ENCODE measurements at regions not wholly inside any gene's neighbourhood (a gene's known extent, or its start where the extent isn't known, plus 50 kb on each side); places are given as distances from the start of the nearest gene placed in this dataset.
A peak's percentile ranks its signal among the peaks of the same experiment; 100 is the strongest.

DNA sequence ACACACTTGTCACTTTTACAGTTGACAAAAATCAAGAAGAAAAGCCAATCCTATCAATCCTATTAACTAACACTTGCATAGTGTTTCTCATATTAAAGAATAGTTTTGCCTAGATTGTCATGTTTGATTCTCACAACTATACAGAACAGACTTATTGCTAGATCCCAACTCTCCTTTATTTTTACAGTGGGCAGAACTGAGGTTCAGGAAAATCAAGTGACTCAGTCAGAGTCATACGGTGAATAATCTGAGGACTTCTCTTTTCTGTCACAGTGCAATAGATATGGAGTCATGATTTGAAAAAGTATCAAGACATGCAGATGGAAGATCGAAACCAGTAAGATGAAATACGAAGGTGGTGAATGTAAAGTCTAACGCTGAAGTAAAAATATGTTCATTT, 195.1 kb upstream of the CITED2 start:
- no peak for DNase-seq (ENCODE audit: low spot score in 2 of 2)
- H3K4me3 ChIP-seq = no peak overlapping the region
- H3K4me1 ChIP-seq = no peaks in the 10 kb centered on the region
- no peaks in the 10 kb centered on the region for H3K27me3 ChIP-seq (ENCODE audit: low read depth)
- in situ Hi-C loops (cut with MboI; ENCODE audit: low sequenced_read_pairs) = no loop called here
- H3K36me3 ChIP-seq (replicated peaks) = no peaks in the 10 kb centered on the region
- no peaks in the 10 kb centered on the region for H3K9me3 ChIP-seq

DNA sequence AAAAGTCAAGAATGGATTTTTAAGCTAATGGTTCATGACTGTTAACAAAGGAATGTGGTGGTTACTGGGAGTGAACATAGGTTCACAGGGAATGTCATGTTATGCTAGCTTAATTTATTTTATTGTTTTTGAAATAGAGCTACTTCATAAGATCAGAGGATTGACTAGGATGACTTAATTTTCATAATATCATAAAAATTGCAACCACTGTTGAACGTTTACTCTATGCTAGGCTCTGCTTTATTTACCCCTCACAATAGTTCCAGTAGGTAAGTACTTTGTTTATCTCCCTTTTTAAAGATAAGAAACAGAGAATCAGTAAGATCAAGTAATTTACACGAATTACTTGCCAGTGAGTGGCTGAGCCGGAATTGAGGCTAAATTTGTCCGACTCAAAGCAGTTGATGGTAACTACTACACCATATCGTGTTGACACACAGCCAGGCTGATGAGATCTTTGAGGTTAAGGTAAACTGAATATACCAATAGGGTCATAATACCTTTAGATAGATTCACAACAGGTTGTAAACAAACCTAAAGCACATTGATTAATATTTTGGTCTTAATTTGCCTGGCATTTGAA, 194.6 kb upstream of the CITED2 start:
- Histone ChIP-seq H3K9me3 (no peaks in the 10 kb centered on the region), H3K4me3 (no peak overlapping the region), H3K27me3 (ENCODE audit: low read depth) (no peaks in the 10 kb centered on the region), H3K36me3 (replicated peaks) (no peaks in the 10 kb centered on the region), H3K4me1 (no peaks in the 10 kb centered on the region)
- in situ Hi-C loops (cut with MboI; ENCODE audit: low sequenced_read_pairs) = no loop called here
- no peak for DNase-seq (ENCODE audit: low spot score in 2 of 2)

DNA sequence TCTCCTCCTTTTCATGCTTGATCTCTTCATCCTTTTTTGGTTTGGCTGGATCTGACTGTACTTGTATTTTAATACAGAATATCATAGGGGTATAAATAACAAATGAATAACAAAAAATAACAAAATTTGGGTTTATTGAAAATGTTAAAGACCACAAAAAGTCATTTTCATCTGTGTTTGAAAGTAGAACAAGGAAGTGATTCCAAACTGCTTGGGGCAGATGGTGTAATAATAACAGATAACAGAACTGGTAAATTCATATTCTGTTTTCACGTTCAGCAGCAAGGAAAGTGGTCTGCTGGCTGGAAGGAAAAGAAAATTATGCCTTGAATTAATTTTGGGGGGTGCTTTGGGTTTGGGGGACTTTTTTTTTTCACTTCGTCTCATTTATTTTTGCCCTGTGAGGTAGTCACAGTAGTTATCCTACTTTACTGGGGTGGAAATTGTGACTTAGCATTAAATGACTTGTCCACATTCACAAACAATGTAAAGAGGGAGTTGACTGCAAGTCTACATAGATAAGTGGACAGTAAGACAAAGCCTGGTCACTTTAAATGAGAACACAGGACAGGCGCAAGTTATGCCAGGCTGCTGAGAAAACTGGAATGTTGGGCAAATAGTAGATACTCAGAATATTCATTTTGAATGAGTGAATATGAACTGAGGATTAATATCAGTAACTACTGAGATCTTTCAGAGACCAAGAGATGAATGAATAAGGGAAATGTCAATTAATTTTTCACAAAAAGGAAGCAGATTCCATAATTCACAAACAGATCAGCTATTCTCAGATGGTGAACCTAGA, 193.9 kb upstream of the CITED2 start:
- in situ Hi-C loops (cut with MboI; ENCODE audit: low sequenced_read_pairs) = no loop called here
- Histone ChIP-seq H3K9me3 (no peaks in the 10 kb centered on the region), H3K27me3 (ENCODE audit: low read depth) (no peaks in the 10 kb centered on the region), H3K4me3 (no peak overlapping the region), H3K36me3 (replicated peaks) (no peaks in the 10 kb centered on the region), H3K4me1 (no peaks in the 10 kb centered on the region)
- no peak for DNase-seq (ENCODE audit: low spot score in 2 of 2)

DNA sequence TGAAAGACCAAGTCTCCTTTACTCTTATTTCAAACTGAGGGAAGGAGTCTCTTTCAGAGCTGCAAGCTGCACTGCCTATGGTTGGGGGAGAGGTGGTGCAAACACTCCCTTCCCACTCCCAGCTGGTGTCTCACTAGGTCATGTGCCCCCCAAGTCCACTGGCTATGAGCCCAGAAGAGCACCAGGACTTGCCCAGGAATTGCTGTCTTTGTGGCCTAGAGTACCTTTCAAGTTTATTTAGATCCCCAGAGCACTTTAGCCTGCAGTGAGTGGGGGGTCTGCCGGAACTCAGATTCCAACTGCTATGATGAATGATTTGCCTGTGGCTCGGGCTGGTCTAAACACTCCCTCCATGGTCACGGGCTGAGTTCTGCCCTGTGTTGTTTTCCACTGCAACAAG, 192.6 kb upstream of the CITED2 start:
- in situ Hi-C loops (cut with MboI; ENCODE audit: low sequenced_read_pairs) = no loop called here
- Histone ChIP-seq H3K27me3 (ENCODE audit: low read depth) (no peaks in the 10 kb centered on the region), H3K4me1 (no peaks in the 10 kb centered on the region), H3K9me3 (no peaks in the 10 kb centered on the region), H3K4me3 (no peak overlapping the region), H3K36me3 (replicated peaks) (no peaks in the 10 kb centered on the region)
- DNase-seq (ENCODE audit: low spot score in 2 of 2) = no peak

DNA sequence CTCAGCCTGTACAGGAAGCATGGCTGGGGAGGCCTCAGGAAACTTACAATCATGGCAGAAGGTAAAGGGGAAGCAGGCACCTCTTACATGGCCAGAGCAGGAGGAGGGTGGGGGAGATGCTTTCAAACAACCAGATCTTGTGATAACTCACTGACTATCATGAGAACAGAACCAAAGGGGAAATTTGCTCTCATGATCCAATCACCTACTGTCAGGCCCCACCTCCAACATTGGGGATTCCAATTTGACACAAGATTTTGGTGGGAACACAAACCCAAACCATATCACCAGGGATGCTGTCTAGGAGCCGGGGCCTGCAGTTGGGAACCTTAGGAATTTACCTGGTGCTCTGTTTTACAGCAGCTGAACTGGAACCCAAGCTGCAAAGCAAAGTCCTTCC, 191.1 kb upstream of the CITED2 start:
- no peaks in the 10 kb centered on the region for H3K9me3 ChIP-seq
- H3K4me1 ChIP-seq = no peaks in the 10 kb centered on the region
- no peaks in the 10 kb centered on the region for H3K27me3 ChIP-seq (ENCODE audit: low read depth)
- no peaks in the 10 kb centered on the region for H3K36me3 ChIP-seq (replicated peaks)
- DNase-seq (ENCODE audit: low spot score in 2 of 2) = no peak
- in situ Hi-C loops (cut with MboI; ENCODE audit: low sequenced_read_pairs) = no loop called here
- H3K4me3 ChIP-seq = no peak overlapping the region

DNA sequence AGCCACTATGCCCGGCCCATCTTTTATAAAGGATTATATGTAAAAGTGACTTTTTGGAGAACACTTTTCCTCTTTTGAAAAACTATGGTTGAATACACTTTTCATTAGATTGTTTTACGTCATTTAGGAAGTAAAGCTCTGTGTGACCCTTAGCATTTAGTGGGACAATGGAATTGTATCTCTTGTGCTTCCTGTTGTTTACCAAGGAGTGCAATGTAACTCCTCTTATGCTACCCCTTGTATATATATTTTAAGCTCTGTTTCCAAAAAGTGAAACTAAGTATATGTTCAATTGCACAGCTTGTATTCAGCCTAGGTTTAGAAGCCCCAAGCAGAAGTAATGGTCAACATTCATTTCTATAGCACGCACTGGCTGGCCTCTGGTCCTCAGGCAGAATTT, 183.1 kb upstream of the CITED2 start:
- Histone ChIP-seq H3K4me3 (no peak overlapping the region), H3K9me3 (no peaks in the 10 kb centered on the region), H3K36me3 (replicated peaks) (no peaks in the 10 kb centered on the region), H3K4me1 (no peaks in the 10 kb centered on the region), H3K27me3 (ENCODE audit: low read depth) (no peaks in the 10 kb centered on the region)
- DNase-seq (ENCODE audit: low spot score in 2 of 2) = no peak
- in situ Hi-C loops (cut with MboI; ENCODE audit: low sequenced_read_pairs) = no loop called here

DNA sequence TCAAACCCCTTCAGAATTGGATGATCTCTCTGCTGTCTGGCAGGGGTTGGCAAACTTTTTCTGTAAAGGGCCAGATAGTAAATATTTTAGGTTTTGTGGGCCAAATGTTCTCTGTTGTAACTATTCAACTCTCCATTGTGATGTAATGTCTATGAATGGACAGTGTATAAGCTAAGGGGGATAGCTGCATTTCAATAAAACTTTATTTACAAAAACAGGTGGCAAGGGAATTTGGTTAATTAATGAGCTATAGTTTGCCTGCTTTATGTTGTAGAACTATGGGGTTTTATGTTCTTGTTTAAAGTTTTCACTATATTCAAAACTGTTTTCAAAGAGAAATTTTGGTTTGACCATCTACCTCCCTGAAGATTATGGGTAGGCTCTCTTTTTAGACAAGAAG, 182.1 kb upstream of the CITED2 start:
- H3K9me3 ChIP-seq = peaks cover 3% of the 10 kb centered on the region; the same call in 1 of the 2 replicates
- in situ Hi-C loops (cut with MboI; ENCODE audit: low sequenced_read_pairs) = no loop called here

DNA sequence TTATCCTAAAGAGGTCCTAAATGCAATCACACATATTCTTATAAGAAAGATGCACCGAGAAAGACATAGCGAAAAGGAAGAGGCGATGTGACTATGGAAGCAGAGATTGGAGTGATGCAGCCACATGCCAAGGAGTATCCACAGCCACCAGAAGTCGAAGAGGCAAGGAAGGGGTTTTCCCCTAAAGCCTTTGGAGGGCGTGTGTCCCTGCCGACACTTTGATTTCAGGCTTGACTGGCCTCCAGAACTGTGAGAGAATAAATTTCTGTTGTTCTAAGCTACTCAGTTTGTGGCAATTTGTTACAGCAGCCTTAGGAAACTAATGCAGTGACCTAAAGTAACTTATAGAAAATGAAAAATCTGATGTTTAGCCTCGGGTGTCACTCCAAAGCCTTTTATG, 179.5 kb upstream of the CITED2 start:
- DNase-seq (ENCODE audit: low spot score in 2 of 2) = no peak
- in situ Hi-C loops (cut with MboI; ENCODE audit: low sequenced_read_pairs) = no loop called here
- Histone ChIP-seq H3K4me1 (no peaks in the 10 kb centered on the region), H3K4me3 (no peak overlapping the region), H3K9me3 (peaks cover 3% of the 10 kb centered on the region; the same call in 1 of the 2 replicates), H3K27me3 (ENCODE audit: low read depth) (no peaks in the 10 kb centered on the region), H3K36me3 (replicated peaks) (no peaks in the 10 kb centered on the region)

More for the DNA sequence above, 182.1 kb upstream of the CITED2 start:
- Histone ChIP-seq H3K4me3 (no peak overlapping the region), H3K27me3 (ENCODE audit: low read depth) (no peaks in the 10 kb centered on the region), H3K4me1 (no peaks in the 10 kb centered on the region), H3K36me3 (replicated peaks) (no peaks in the 10 kb centered on the region)
- DNase-seq (ENCODE audit: low spot score in 2 of 2) = no peak

DNA sequence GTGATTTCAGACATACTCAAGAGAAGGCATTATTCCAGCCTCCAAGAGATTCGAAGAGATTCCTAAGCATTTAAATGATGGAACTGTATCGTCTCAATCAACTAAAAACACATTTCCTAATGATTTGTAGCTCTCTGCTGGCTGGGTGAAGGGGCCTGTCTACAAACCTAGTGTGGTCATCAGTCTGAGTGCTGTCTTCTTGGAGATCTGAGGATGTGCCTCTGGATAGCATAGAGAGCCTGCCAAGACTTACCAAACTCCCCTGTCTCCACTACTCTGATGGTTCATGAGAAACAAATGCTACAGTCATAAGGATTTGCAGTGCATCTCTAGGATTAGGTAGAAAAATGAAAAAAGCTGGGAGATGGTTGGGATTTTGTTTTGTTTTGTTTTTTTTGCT, 176.9 kb upstream of the CITED2 start:
- no peaks in the 10 kb centered on the region for H3K36me3 ChIP-seq (replicated peaks)
- peaks cover 3% of the 10 kb centered on the region; the same call in 1 of the 2 replicates for H3K9me3 ChIP-seq
- no peak overlapping the region for H3K4me3 ChIP-seq
- in situ Hi-C loops (cut with MboI; ENCODE audit: low sequenced_read_pairs) = no loop called here
- H3K4me1 ChIP-seq = peaks cover 8% of the 10 kb centered on the region
- no peak for DNase-seq (ENCODE audit: low spot score in 2 of 2)
- no peaks in the 10 kb centered on the region for H3K27me3 ChIP-seq (ENCODE audit: low read depth)

DNA sequence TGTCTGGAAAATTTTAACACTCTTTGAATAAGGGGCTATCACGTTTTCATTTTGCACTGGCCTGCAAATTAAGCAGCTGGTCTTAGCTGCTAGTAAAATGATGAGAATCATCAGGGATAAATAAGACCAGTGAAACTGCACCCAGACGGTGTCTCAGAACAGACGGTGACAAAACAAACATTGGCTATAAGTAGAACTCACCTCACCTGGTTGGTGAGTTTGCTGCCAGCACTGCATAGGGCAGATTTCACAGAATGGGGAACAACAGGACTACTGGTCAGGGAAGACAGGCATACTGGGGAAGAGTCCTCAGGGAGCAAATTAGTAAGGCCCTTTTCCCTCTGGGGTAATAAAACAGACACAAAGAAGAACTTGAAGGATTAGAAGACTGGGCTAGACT, 175.9 kb upstream of the CITED2 start:
- Histone ChIP-seq H3K27me3 (ENCODE audit: low read depth) (no peaks in the 10 kb centered on the region), H3K9me3 (peaks cover 3% of the 10 kb centered on the region; the same call in 1 of the 2 replicates), H3K36me3 (replicated peaks) (no peaks in the 10 kb centered on the region), H3K4me3 (no peak overlapping the region), H3K4me1 (peaks cover 8% of the 10 kb centered on the region)
- in situ Hi-C loops (cut with MboI; ENCODE audit: low sequenced_read_pairs) = no loop called here
- DNase-seq (ENCODE audit: low spot score in 2 of 2) = no peak

DNA sequence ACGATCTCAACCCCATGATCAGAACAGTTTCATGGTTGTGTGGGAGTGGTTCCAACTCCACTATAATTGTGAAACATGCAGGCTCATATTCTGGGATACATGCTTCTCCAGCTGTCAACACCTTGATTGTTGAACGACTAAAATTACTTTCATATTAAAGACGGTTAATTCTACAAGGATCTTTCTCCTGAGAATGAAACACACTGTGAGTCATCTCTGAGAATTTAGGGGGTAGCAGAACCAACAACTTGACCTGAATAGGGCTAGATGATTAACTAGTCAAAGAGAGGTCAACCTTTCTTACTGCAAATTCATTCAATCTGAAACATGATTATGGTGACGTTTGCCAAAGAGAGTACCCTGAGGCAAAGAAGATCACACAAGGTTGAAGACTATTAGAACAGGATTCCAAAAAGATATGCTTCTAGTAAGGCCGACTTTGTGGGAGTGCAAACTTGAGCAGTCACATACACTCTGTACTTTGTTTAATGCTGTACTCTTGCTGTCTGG, 175.2 kb upstream of the CITED2 start:
- DNase-seq (ENCODE audit: low spot score in 2 of 2) = no peak
- Histone ChIP-seq H3K4me3 (no peak overlapping the region), H3K4me1 (peaks cover 13% of the 10 kb centered on the region), H3K36me3 (replicated peaks) (no peaks in the 10 kb centered on the region), H3K9me3 (peaks cover 3% of the 10 kb centered on the region; the same call in 1 of the 2 replicates), H3K27me3 (ENCODE audit: low read depth) (no peaks in the 10 kb centered on the region)
- in situ Hi-C loops (cut with MboI; ENCODE audit: low sequenced_read_pairs) = no loop called here

DNA sequence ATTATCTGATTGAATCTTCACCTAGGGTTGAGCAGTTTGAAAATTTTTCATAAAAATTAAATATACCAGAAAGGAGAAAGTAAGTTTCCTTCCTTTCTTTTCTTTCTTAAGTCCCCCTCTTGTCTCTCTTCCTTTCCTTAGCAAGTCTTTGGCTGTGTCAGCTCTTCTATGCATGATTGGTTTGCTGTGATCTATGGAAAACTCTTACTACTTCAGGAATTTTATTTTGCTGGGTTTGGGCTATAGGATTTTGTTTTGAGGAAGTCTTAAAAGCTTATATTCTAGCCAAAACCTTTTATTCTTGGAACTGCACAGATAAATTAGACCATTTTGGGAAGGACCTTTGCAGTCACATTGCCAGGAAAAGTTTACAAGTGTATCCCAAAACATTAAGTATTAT, 173.4 kb upstream of the CITED2 start:
- H3K27me3 ChIP-seq (ENCODE audit: low read depth) = no peaks in the 10 kb centered on the region
- H3K4me3 ChIP-seq = no peak overlapping the region

DNA sequence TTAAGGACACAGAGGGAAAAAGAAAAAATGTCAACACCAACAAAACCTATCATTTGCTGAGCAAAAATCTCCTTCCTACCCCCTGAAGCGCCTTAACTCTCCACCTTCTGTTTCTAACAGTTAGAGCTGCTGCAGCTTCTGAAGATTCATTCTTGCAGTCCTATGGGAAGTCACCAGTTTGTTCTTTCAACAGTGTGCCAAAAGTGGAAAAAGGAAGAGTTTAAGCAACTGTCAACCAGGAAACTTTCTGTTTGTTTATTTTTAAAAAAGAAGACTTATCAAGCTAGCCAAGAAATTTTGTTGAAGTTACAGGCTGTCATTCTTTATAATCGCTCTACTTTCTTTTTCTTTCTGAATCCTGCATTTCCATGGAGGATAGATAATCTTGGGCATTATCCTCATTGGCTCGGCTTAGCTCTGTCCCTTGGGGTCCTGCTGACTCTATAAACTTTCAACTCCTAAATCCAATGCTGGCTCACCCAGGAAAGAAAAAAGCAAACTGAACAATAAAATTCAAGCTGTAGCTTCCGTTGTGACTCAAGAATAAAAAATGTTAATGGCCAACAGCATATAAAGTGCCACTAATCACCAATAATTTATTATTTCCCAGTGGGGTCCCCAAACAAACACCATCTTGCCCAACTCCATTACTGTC, 172.8 kb upstream of the CITED2 start:
- no peak overlapping the region for H3K4me3 ChIP-seq
- no peaks in the 10 kb centered on the region for H3K36me3 ChIP-seq (replicated peaks)
- no peaks in the 10 kb centered on the region for H3K27me3 ChIP-seq (ENCODE audit: low read depth)
- DNase-seq (ENCODE audit: low spot score in 2 of 2) = peak; percentile 32
- H3K9me3 ChIP-seq = peaks cover 3% of the 10 kb centered on the region; the same call in 1 of the 2 replicates
- H3K4me1 ChIP-seq = peaks cover 13% of the 10 kb centered on the region
- in situ Hi-C loops (cut with MboI; ENCODE audit: low sequenced_read_pairs) = no loop called here

More for the DNA sequence above, 173.4 kb upstream of the CITED2 start:
- in situ Hi-C loops (cut with MboI; ENCODE audit: low sequenced_read_pairs) = no loop called here
- H3K36me3 ChIP-seq (replicated peaks) = no peaks in the 10 kb centered on the region
- DNase-seq (ENCODE audit: low spot score in 2 of 2) = no peak
- peaks cover 13% of the 10 kb centered on the region for H3K4me1 ChIP-seq
- peaks cover 3% of the 10 kb centered on the region; the same call in 1 of the 2 replicates for H3K9me3 ChIP-seq

DNA sequence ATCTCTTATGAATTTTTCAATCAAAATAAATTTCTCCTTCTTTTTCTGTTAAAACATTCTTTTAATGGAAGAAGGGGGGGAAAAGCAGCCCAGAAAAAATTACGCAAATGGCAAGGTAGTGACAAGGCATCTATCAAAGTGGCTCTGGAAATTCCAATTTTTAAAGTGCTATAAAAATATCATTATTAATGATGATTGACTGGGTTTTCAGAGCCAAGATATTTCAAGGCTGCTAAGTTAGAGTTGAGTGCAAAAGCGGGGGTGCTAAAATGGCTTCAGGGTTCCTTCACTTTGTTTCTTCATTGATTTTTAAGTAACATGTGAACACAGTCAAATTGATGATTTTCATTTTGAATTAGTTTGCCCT, 171.6 kb upstream of the CITED2 start:
- Histone ChIP-seq H3K4me1 (peaks cover 19% of the 10 kb centered on the region), H3K9me3 (no peaks in the 10 kb centered on the region; the same call in 1 of the 2 replicates), H3K4me3 (no peak overlapping the region), H3K27me3 (ENCODE audit: low read depth) (no peaks in the 10 kb centered on the region), H3K36me3 (replicated peaks) (no peaks in the 10 kb centered on the region)
- no peak for DNase-seq (ENCODE audit: low spot score in 2 of 2)
- in situ Hi-C loops (cut with MboI; ENCODE audit: low sequenced_read_pairs) = no loop called here
